Activated CD4-positive, alpha-beta T cell treated with anti-CD3 and anti-CD28 coated beads, Interleukin-2, amount 10 ng/mL, durations not matched to agents 24 days and 14 days (primary cell): ENCODE measurements at regions not wholly inside any gene's neighbourhood (a gene's known extent, or its start where the extent isn't known, plus 50 kb on each side); places are given as distances from the start of the nearest gene placed in this dataset.
"Not testable (repeated sequence)": the region's sequence is repeated elsewhere in the genome, so short reads cannot be mapped to it uniquely, and the experiment has no call there.

Experiments
- DNase-seq: peaks from one replicate; pipeline ENCODE4 v3.0.0; 2022
- H3K27ac Mint-ChIP-seq: one replicate; pipeline ENCODE4 v1.8.0; 2022; ENCODE audit warnings: mild to moderate bottlenecking, mixed read lengths
- H3K27me3 Mint-ChIP-seq: one replicate; pipeline ENCODE4 v1.8.0; 2022; ENCODE audit warnings: mixed read lengths
- H3K36me3 Mint-ChIP-seq: one replicate; pipeline ENCODE4 v1.8.0; 2022; ENCODE audit warnings: low read depth, mild to moderate bottlenecking, mixed read lengths
- H3K4me1 Mint-ChIP-seq: one replicate; pipeline ENCODE4 v1.8.0; 2021; ENCODE audit warnings: mixed read lengths
- H3K4me3 Mint-ChIP-seq: one replicate; pipeline ENCODE4 v1.8.0; 2022; ENCODE audit warnings: mild to moderate bottlenecking, moderate library complexity, mixed read lengths
- H3K9me3 Mint-ChIP-seq: one replicate; pipeline ENCODE4 v1.8.0; 2021; ENCODE audit warnings: mixed read lengths
- intact Hi-C: fragments of 100-400 bp; cut with micrococcal nuclease; formaldehyde crosslinking; loops from one replicate; pipeline ENCODE4 v1.15.1; 2023

DNA sequence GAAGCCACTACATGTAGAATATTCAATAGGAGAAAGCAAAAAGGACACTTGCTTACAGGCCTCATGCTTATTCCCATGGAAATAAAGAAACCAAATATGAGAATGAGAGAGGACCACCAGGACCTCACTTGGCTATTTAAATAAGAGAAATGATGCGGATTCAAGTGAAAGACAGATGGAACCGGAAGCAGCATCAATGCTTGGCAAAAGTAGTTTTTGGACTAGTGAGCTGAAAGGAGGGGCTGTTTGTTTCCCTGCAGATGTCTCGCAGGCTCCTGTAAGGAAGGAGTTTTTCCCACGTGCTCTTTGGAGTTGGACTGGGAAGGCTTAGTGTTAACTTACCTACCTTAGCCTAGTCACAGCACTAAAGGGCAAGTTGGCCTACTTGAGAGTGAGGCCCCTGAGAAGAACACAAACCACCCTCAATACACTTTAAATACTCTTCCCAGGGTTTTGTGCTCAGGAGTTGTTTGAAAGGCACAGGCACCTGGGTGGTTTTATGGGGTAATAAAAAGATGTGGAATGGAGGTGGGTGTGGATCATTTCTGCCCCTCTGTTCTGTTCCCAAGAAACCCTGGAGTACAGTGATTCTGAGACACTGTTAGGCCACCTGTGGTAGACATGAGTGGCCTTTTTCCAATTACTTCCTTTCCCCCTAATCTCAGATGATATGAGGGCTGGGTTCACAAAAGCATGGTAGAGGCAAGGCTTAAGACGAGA lies 113.3 kb upstream of the C1GALT1C1 start:
- H3K36me3 Mint-ChIP-seq: peaks cover 3% of the 10 kb centered on the region
- intact Hi-C loops: no loop called here
- peaks cover 4% of the 10 kb centered on the region for H3K9me3 Mint-ChIP-seq
- peaks cover 5% of the 10 kb centered on the region for H3K4me1 Mint-ChIP-seq
- H3K4me3 Mint-ChIP-seq: no peak overlapping the region
- no peaks in the 10 kb centered on the region for H3K27me3 Mint-ChIP-seq
- DNase-seq: no peak
- H3K27ac Mint-ChIP-seq: no peak overlapping the region

DNA sequence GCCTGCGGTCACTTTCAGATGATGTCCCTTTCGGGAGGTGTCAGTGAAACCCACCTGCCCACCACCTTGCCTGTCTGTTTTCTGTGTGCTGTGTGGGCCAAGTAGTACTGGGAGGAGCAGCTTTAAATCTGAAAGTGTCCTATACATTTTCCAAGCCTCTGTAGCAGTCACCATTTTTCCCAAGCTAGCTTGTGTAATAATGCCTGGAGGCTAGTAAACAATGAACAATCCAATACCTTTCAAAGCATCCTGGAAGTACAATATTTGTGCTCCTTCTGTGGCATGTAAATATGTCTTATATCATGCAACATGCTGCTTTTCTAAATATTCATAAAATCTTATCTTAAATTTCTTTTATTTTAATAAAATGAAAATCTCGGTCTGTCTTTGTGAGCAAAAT lies 111.6 kb upstream of the C1GALT1C1 start:
- no peak overlapping the region for H3K27ac Mint-ChIP-seq

DNA sequence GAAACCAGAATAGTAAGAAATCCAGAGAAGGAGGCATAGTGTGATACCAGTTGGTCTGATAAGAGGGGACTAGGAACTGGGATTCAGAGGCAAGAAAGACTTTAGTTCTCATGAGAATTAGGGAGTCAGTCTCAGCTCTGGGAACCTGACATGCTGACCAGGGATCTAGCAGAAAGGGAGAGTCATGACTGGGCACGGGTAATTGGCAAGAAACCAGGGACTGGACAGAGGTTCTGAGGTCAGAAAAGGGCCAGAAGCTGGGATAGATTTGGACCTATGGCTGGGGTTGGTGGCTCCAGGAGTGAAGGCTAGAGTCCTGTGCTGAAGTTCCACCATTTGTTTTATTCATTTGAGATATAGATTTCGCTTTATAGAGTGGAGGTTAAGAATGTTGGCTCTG lies 110.2 kb upstream of the C1GALT1C1 start:
- intact Hi-C loops: no loop called here
- Mint-ChIP-seq H3K36me3 (peaks cover 2% of the 10 kb centered on the region), H3K4me3 (no peak overlapping the region), H3K9me3 (peaks cover 2% of the 10 kb centered on the region), H3K27ac (no peak overlapping the region), H3K4me1 (peaks cover 20% of the 10 kb centered on the region), H3K27me3 (no peaks in the 10 kb centered on the region)
- no peak for DNase-seq

More for the DNA sequence above, 111.6 kb upstream of the C1GALT1C1 start:
- intact Hi-C loops: no loop called here
- peaks cover 4% of the 10 kb centered on the region for H3K9me3 Mint-ChIP-seq
- H3K4me1 Mint-ChIP-seq: peaks cover 19% of the 10 kb centered on the region
- no peak for DNase-seq
- H3K36me3 Mint-ChIP-seq: peaks cover 3% of the 10 kb centered on the region
- H3K27me3 Mint-ChIP-seq: no peaks in the 10 kb centered on the region
- H3K4me3 Mint-ChIP-seq: no peak overlapping the region

DNA sequence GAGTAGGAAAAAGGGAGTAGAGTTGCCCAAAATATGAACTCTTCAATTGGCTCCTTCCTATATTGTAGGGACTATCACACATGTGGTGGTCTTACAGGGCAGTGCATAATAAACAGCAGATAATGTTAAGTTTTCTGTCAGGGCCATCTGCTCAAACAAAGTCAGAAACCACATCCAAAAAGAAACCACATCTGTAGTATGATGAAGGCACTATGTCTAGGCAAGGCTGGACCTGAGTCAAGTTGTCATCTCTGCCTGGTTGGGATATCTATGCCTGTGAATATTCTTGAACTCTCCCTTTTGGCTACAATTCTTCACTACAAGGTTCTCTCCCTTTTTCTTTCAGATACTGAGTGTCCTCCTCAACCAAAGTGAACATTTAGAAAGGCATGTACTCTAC lies 109.4 kb upstream of the C1GALT1C1 start:
- Mint-ChIP-seq H3K27me3 (no peaks in the 10 kb centered on the region), H3K27ac (no peak overlapping the region), H3K9me3 (no peaks in the 10 kb centered on the region), H3K36me3 (no peaks in the 10 kb centered on the region), H3K4me3 (no peak overlapping the region), H3K4me1 (peaks cover 20% of the 10 kb centered on the region)
- DNase-seq: no peak
- intact Hi-C loops: no loop called here

DNA sequence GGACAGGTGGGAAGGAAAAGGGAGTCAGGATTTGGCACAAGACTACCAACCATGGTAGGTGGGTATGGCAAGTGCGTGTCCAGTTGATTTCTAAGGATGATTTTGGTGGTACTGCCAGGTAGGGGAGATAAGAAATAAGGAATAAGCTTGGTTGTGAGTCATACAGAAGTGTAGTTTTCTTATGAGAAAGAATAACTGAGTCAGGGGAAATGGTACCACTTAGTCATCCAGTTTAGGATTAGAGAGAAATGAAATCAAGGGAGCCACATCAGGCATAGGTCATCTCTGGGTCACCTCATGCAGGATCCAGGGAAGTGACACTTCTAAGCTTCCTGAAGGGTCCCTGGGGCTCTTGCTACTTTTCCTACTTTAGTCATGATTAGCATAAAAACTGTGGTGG lies 107.1 kb upstream of the C1GALT1C1 start:
- DNase-seq: no peak
- Mint-ChIP-seq H3K27me3 (no peaks in the 10 kb centered on the region), H3K36me3 (no peaks in the 10 kb centered on the region), H3K9me3 (no peaks in the 10 kb centered on the region), H3K4me1 (peaks cover 20% of the 10 kb centered on the region), H3K27ac (peak overlapping the region; percentile 50), H3K4me3 (no peak overlapping the region)
- intact Hi-C loops: loop anchor here (2.0 kb wide), 2 partner anchors 16 to 40 kb away; no protein-coding TSS in a partner anchor

DNA sequence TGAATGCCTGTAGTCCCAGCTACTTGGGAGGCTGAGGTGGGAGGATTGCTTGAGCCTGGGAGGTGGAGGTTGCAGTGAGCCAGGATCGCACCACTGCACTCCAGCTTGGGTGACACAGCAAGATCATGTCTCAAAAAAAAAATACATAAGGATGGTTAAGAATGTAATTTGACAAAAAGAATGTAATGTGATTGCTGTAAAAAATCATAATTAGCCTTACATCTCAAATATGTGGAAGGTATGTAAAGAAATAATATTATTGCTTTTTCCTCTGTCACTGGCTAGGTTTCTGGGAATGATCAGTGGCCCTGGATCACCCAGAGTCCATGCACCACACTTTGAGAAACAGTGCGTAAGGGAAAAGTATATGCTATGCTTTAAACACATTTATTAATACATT lies 106.1 kb upstream of the C1GALT1C1 start:
- Mint-ChIP-seq H3K27me3 (no peaks in the 10 kb centered on the region), H3K4me1 (peaks cover 20% of the 10 kb centered on the region), H3K4me3 (no peak overlapping the region), H3K9me3 (no peaks in the 10 kb centered on the region), H3K27ac (no peak overlapping the region), H3K36me3 (no peaks in the 10 kb centered on the region)
- intact Hi-C loops: loop anchor here (2.0 kb wide), 2 partner anchors 17 to 39 kb away; no protein-coding TSS in a partner anchor
- DNase-seq: no peak

DNA sequence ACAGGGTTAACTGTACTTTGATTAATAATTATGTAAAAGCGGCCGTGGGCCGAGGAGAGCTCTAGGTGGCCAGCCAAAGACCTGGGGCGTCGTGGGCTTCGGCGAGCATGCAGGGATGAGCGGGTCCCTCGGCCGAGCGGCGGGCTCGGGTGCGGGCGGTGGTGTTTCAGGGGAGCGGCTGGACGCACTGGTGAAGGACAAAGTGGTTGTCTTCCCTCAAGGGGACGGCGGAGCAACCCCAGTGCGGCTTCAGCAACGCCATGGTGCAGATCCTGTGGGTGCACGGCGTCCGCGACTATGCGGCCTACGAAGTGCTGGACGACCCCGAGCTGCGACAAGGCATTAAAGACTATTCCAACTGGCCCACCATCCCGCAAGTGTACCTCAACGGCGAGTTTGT lies 103.0 kb upstream of the C1GALT1C1 start:
- intact Hi-C loops: no loop called here
- Mint-ChIP-seq H3K4me3 (no peak overlapping the region), H3K9me3 (no peaks in the 10 kb centered on the region), H3K27me3 (no peaks in the 10 kb centered on the region), H3K36me3 (no peaks in the 10 kb centered on the region), H3K27ac (no peak overlapping the region), H3K4me1 (peaks cover 14% of the 10 kb centered on the region)
- DNase-seq: no peak

DNA sequence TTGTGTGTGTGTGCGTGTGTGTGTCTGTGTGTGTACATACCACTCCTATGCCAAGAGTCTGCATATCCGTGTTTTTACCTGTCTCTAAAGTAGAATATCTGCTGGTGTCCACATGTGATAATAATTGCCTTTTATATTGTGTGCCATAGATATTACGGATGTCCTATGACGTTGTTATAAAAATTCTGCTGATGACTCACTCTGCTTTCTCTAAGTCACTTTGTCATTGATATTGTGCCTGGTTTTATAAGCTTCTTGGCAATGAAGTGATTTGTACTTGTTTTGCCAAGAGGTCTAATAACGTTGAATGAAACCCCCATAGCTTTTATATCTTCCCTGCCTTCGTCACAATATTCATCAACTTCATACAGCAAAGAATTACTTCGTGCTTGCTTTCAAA lies 102.6 kb upstream of the C1GALT1C1 start:
- no peak overlapping the region for H3K27ac Mint-ChIP-seq
- no peaks in the 10 kb centered on the region for H3K27me3 Mint-ChIP-seq
- intact Hi-C loops: no loop called here
- H3K36me3 Mint-ChIP-seq: no peaks in the 10 kb centered on the region
- H3K9me3 Mint-ChIP-seq: no peaks in the 10 kb centered on the region
- DNase-seq: no peak
- peaks cover 10% of the 10 kb centered on the region for H3K4me1 Mint-ChIP-seq
- no peak overlapping the region for H3K4me3 Mint-ChIP-seq

DNA sequence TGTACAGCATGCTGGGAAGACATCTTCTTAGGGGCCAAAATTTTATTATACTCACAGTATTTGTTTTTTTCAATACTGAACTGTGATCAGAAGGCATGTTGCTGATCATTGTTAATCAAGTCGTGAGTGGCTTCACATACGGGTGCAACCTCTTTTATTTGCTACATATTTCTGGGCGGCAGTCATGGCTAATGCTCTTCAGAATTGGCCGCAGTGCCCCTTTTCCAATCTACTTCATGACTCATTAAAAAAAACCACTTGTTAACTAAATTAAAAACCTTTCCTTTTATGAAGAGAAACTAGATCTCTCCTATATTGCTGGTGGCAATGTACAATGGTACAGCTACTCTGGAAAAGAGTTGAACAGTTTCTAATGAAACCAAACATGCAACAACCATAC lies 101.5 kb upstream of the C1GALT1C1 start:
- intact Hi-C loops: no loop called here
- H3K27me3 Mint-ChIP-seq: no peaks in the 10 kb centered on the region
- H3K27ac Mint-ChIP-seq: no peak overlapping the region
- no peaks in the 10 kb centered on the region for H3K9me3 Mint-ChIP-seq
- no peaks in the 10 kb centered on the region for H3K36me3 Mint-ChIP-seq
- no peak for DNase-seq
- no peak overlapping the region for H3K4me3 Mint-ChIP-seq
- peaks cover under 1% of the 10 kb centered on the region for H3K4me1 Mint-ChIP-seq

DNA sequence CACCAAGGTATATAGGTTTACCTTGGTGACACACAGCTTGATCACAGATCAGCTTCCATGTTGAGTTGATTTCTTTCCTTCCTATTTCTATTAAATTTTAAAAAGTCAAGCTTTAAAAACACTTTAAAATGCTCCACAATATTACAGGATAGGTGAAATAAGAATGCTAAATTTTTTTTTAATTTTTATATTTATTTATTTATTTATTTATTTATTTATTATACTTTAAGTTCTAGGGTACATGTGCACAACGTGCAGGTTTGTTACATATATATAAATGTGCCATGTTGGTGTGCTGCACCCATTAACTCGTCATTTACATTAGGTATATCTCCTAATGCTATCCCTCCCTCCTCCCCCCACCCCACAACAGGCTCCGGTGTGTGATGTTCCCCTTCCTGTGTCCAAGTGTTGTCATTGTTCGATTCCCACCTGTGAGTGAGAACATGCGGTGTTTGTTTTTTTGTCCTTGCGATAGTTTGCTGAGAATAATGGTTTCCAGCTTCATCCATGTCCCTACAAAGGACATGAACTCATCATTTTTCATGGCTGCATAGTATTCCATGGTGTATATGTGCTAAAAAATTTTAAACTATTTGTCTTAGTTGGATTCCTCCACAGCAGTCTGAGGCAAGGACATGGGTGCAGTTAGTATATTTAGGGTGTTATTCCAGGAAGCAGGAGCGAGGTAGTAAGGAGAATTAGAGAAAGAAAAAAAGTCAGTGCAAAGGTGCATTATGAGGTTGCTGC lies 99.8 kb upstream of the C1GALT1C1 start:
- H3K27ac Mint-ChIP-seq, H3K4me3 Mint-ChIP-seq, DNase-seq, H3K4me1 Mint-ChIP-seq, H3K27me3 Mint-ChIP-seq, H3K9me3 Mint-ChIP-seq, intact Hi-C loops, H3K36me3 Mint-ChIP-seq: not testable (repeated sequence)

DNA sequence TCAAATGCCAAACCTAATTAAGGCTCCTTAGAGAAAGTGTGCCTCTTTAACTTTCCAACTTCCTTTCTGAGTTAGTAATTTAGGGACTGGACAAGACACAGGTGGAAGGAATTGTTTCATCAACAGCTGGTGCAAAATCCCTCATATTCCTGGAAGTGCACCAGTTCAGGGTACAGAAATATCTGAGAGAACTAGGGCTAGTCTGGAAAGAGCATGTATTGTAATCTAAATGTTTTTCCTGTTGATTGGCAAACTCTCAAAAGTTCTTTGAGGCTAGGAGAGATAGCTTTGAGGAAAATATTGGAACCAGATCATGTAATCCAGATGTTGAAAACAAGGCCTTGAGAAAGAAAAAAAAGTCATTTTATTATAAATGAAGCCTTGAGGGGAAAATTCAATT lies 98.1 kb upstream of the C1GALT1C1 start:
- intact Hi-C loops: no loop called here
- Mint-ChIP-seq H3K27ac (no peak overlapping the region), H3K36me3 (no peaks in the 10 kb centered on the region), H3K4me1 (peaks cover 3% of the 10 kb centered on the region), H3K4me3 (no peak overlapping the region), H3K9me3 (no peaks in the 10 kb centered on the region), H3K27me3 (no peaks in the 10 kb centered on the region)
- DNase-seq: no peak

DNA sequence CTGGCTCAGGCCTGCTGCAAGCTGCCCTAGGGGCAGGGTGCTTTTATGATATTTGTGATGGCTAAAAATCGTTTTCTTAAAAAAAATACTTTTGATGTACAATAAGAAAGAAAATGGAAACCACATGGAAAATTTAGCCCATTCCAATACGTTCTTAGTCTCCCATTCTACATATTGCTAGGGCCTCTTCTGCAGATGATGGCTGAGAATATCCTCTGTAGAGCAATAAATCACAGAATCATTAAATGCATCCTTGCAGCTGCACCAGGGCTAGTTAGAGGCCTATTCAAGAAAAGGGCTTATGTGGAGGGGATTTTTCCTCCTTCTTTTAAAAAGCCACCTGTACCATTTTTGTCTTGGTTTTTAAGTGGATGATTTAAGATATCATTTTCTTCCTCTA lies 97.6 kb upstream of the C1GALT1C1 start:
- H3K27me3 Mint-ChIP-seq: no peaks in the 10 kb centered on the region
- no peak overlapping the region for H3K4me3 Mint-ChIP-seq
- no peak for DNase-seq
- no peaks in the 10 kb centered on the region for H3K36me3 Mint-ChIP-seq
- H3K4me1 Mint-ChIP-seq: peaks cover 3% of the 10 kb centered on the region
- intact Hi-C loops: no loop called here
- no peak overlapping the region for H3K27ac Mint-ChIP-seq
- H3K9me3 Mint-ChIP-seq: no peaks in the 10 kb centered on the region

DNA sequence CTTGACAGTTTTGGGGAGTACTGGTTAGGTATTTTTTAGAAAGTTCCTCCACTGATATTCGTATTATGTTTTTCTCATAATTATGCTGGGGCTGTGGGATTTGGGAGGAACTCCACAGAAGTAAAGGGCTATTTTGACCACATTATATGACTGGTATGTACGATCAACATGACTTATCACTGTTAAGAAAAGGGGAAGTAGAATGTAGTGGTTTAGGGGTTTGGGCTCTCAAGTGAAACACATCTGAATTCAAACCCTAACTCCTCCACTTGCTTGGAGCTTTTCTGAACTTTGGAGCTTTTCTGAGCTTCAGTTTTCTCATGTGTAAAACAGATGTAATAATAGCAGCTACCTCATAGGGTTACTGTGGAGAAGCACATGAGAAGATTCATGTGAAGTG lies 96.4 kb upstream of the C1GALT1C1 start:
- no peak overlapping the region for H3K27ac Mint-ChIP-seq
- H3K27me3 Mint-ChIP-seq: no peaks in the 10 kb centered on the region
- no peak for DNase-seq
- H3K4me1 Mint-ChIP-seq: peaks cover 3% of the 10 kb centered on the region
- no peak overlapping the region for H3K4me3 Mint-ChIP-seq
- H3K9me3 Mint-ChIP-seq: peaks cover 4% of the 10 kb centered on the region
- no peaks in the 10 kb centered on the region for H3K36me3 Mint-ChIP-seq
- intact Hi-C loops: no loop called here

DNA sequence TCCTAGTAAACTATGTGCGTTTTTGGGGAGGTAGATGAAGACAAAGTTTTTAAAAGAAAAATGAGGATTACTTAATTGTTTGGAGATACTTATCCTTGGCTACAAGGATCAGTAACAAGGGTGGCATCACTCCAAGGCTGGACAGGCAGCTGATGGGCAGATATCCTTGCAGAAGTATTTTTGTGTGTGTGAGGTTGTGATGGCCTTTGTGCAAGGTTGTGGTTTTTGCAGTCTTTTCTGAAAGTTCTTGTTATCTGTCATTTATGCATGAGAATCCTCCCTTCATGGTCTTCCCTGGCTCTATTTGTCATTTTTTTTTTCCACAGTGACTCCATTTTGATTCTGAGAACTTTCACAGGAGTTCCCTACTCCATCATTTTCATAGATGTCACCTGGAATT lies 96.0 kb upstream of the C1GALT1C1 start:
- intact Hi-C loops: no loop called here
- no peak for DNase-seq
- Mint-ChIP-seq H3K36me3 (no peaks in the 10 kb centered on the region), H3K9me3 (peaks cover 4% of the 10 kb centered on the region), H3K27me3 (no peaks in the 10 kb centered on the region), H3K27ac (no peak overlapping the region), H3K4me1 (peaks cover 3% of the 10 kb centered on the region), H3K4me3 (no peak overlapping the region)
